Smooth muscle cell (in vitro differentiated cells): ENCODE measurements at regions not wholly inside any gene's neighbourhood (a gene's known extent, or its start where the extent isn't known, plus 50 kb on each side); places are given as distances from the start of the nearest gene placed in this dataset.

Source experiments
- DNase-seq: peaks from one replicate; lab custom pipeline; 2025; ENCODE audit not compliant: unreplicated experiment; lab: John Stamatoyannopoulos, UW
- H2AFZ ChIP-seq: fragments of 200-600 bp; sonication (generic); 2 replicates; pipeline ENCODE4 v1.6.0; 2016; ENCODE audit warnings: antibody characterized with exemption, low read depth, mild to moderate bottlenecking
- H3F3A ChIP-seq: fragments of 200-600 bp; sonication (generic); 2 replicates; pipeline ENCODE4 v1.6.0; 2017; ENCODE audit warnings: antibody characterized with exemption, low read depth
- H3K27ac ChIP-seq: fragments of 200-600 bp; sonication (generic); 2 replicates; pipeline ENCODE4 v1.5.1; 2016; ENCODE audit warnings: low read depth, mild to moderate bottlenecking
- H3K27me3 ChIP-seq: fragments of 200-600 bp; sonication (generic); 2 replicates; pipeline ENCODE4 v1.6.1; 2016; ENCODE audit warnings: low read depth, mild to moderate bottlenecking
- H3K36me3 ChIP-seq: fragments of 200-600 bp; sonication (generic); 2 replicates; pipeline ENCODE4 v1.5.1; 2016; ENCODE audit warnings: low read depth
- H3K4me1 ChIP-seq: fragments of 200-600 bp; sonication (generic); 2 replicates; pipeline ENCODE4 v1.5.1; 2016; ENCODE audit warnings: low read depth
- H3K4me2 ChIP-seq: fragments of 200-600 bp; sonication (generic); 2 replicates; pipeline ENCODE4 v1.6.0; 2016; ENCODE audit warnings: mild to moderate bottlenecking
- H3K4me3 ChIP-seq: fragments of 200-600 bp; sonication (generic); 2 replicates; pipeline ENCODE4 v1.5.1; 2016; ENCODE audit warnings: mild to moderate bottlenecking
- H3K79me2 ChIP-seq: fragments of 200-600 bp; sonication (generic); 2 replicates; pipeline ENCODE4 v1.6.0; 2016; ENCODE audit warnings: low read depth, mild to moderate bottlenecking
- H3K9ac ChIP-seq: fragments of 200-600 bp; sonication (generic); 2 replicates; pipeline ENCODE4 v1.6.0; 2016; ENCODE audit warnings: low read depth
- H3K9me3 ChIP-seq: fragments of 200-600 bp; sonication (generic); replicated peaks from 2 replicates; pipeline ENCODE4 v1.5.1; 2016; ENCODE audit warnings: low read depth
- H4K20me1 ChIP-seq: fragments of 200-600 bp; sonication (generic); 2 replicates; pipeline ENCODE4 v1.6.0; 2016; ENCODE audit warnings: low read depth
- CTCF ChIP-seq: fragments of 200-600 bp; sonication (generic); IDR thresholded peaks from 2 replicates; pipeline ENCODE4 v1.5.1; 2017; ENCODE audit warnings: borderline replicate concordance, mild to moderate bottlenecking, antibody characterized with exemption; ENCODE audit not compliant: insufficient read depth, poor library complexity, severe bottlenecking
- whole genome bisulfite sequencing: methylation state at CpG from one replicate; pipeline ENCODE4 v1.1.7; 2016; ENCODE audit warnings: low lambda C conversion rate; 5-methylcytosine and 5-hydroxymethylcytosine counted together

GRCh38 chr3:21331321-21331720, 419.7 kb downstream of the ZNF385D start:
- Histone ChIP-seq H3K27ac (no peak overlapping the region), H3K9me3 (no peaks in the 10 kb centered on the region), H3K27me3 (no peaks in the 10 kb centered on the region), H3K36me3 (no peaks in the 10 kb centered on the region), H4K20me1 (no peaks in the 10 kb centered on the region), H3F3A (peaks cover 3% of the 10 kb centered on the region), H3K4me3 (no peak overlapping the region), H2AFZ (no peak overlapping the region), H3K79me2 (no peaks in the 10 kb centered on the region), H3K4me2 (no peak overlapping the region), H3K4me1 (peaks cover 9% of the 10 kb centered on the region), H3K9ac (no peak overlapping the region)
- WGBS, result 47% methylated on average over 2 of the region's 2 CpGs
- no peak for TF ChIP-seq CTCF
- DNase-seq, result no peak

- no peak overlapping the region for H2AFZ ChIP-seq
- H3K4me3 ChIP-seq, result no peak overlapping the region
- no peaks in the 10 kb centered on the region for H3K9me3 ChIP-seq
- no peak overlapping the region for H3K9ac ChIP-seq
- no peaks in the 10 kb centered on the region for H3K27me3 ChIP-seq
- no peak overlapping the region for H3K27ac ChIP-seq
- no peaks in the 10 kb centered on the region for H3K36me3 ChIP-seq
- no peaks in the 10 kb centered on the region for H4K20me1 ChIP-seq
- no peak for DNase-seq
- no peaks in the 10 kb centered on the region for H3K79me2 ChIP-seq
- WGBS, result 64% methylated on average over 2 of the region's 2 CpGs
- no peak for TF ChIP-seq CTCF
- H3K4me1 ChIP-seq, result peaks cover 10% of the 10 kb centered on the region
- H3K4me2 ChIP-seq, result no peak overlapping the region
- peaks cover 3% of the 10 kb centered on the region for H3F3A ChIP-seq
Measured at GRCh38 chr3:21330293-21330692, 420.7 kb downstream of the ZNF385D start.

DNA sequence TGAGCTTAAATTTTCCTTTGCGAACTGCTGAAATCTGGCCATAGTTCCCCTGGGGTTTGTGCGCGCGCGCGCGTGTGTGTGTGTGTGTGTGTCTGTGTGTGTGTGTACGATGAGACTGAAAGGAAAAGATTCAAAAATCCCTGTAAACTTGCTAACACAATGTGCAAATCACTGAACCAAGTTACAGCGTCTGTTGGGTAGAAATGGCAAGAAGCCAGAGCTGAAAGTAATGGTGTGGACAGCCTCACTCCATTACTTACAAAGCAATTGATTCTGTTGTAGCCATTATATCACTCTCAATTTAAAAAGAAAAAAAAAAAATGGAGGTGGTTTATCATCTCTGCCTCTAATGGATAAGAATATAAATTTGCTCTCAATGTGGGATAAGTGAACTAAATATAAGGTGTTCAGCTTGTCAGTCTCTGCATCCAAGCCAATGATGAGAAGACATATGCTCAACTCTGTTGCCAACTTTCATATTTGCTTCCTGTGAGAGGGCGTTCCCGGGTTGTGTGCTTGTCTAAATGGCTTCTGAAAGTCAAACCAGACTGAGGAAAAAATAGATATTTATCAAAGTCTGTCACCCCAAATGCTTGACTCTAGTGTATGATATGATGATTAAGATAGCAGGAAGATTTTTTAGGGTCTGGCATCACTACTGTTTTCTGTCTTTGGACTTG, 422.2 kb downstream of the ZNF385D start:
- peaks cover 10% of the 10 kb centered on the region for H3K4me1 ChIP-seq
- no peaks in the 10 kb centered on the region for H4K20me1 ChIP-seq
- no peak overlapping the region for H3K27ac ChIP-seq
- H3K27me3 ChIP-seq, result no peaks in the 10 kb centered on the region
- no peaks in the 10 kb centered on the region for H3K9me3 ChIP-seq
- H3F3A ChIP-seq, result peaks cover 3% of the 10 kb centered on the region
- H3K36me3 ChIP-seq, result no peaks in the 10 kb centered on the region
- TF ChIP-seq CTCF, result no peak
- no peak overlapping the region for H3K4me3 ChIP-seq
- H3K4me2 ChIP-seq, result no peak overlapping the region
- no peak overlapping the region for H2AFZ ChIP-seq
- H3K79me2 ChIP-seq, result no peaks in the 10 kb centered on the region
- no peak for DNase-seq
- H3K9ac ChIP-seq, result no peak overlapping the region
- 91% methylated on average over 11 of the region's 11 CpGs for WGBS
